Mammary epithelial cell (primary cell): ENCODE measurements at regions not wholly inside any gene's neighbourhood (a gene's known extent, or its start where the extent isn't known, plus 50 kb on each side); places are given as distances from the start of the nearest gene placed in this dataset.

Source experiments
- EZH2 ChIP-seq: IDR thresholded peaks from 2 replicates; pipeline ENCODE4 v1.6.1; 2012; ENCODE audit warnings: low read length, inconsistent platforms, borderline replicate concordance
- TF ChIP-seq, protein P1 (sequence below), 2 donors: IDR thresholded peaks in 1 of 2; conservative IDR thresholded peaks in 1 of 2; 2 replicates each; pipeline ENCODE4 v1.5.1; 2011 to 2012; ENCODE audit warnings: inconsistent platforms in 2 of 2, low read length in 2 of 2, mild to moderate bottlenecking in 2 of 2, control low read depth in 1 of 2, low read depth in 1 of 2; ENCODE audit not compliant: insufficient read depth in 1 of 2; ENCODE audit errors: extremely low read depth in 1 of 2

GRCh38 chr2:150885236-150885635 is 376.4 kb downstream of the RBM43 start:
- TF ChIP-seq, protein P1, sequence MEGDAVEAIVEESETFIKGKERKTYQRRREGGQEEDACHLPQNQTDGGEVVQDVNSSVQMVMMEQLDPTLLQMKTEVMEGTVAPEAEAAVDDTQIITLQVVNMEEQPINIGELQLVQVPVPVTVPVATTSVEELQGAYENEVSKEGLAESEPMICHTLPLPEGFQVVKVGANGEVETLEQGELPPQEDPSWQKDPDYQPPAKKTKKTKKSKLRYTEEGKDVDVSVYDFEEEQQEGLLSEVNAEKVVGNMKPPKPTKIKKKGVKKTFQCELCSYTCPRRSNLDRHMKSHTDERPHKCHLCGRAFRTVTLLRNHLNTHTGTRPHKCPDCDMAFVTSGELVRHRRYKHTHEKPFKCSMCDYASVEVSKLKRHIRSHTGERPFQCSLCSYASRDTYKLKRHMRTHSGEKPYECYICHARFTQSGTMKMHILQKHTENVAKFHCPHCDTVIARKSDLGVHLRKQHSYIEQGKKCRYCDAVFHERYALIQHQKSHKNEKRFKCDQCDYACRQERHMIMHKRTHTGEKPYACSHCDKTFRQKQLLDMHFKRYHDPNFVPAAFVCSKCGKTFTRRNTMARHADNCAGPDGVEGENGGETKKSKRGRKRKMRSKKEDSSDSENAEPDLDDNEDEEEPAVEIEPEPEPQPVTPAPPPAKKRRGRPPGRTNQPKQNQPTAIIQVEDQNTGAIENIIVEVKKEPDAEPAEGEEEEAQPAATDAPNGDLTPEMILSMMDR (conservative IDR thresholded peaks at IDR 0.05 in 1 of 2, IDR thresholded peaks at IDR 0.05 in 1 of 2; ENCODE audit: extremely low read depth in 1 of 2, insufficient read depth in 1 of 2, low read depth in 1 of 2, low read length in 2 of 2), result no peak
- no peak for TF ChIP-seq EZH2
